Mucosa of stomach (tissue), 1 donor: ENCODE measurements at regions not wholly inside any gene's neighbourhood (a gene's known extent, or its start where the extent isn't known, plus 50 kb on each side); places are given as distances from the start of the nearest gene placed in this dataset.
"Not testable (repeated sequence)": the region's sequence is repeated elsewhere in the genome, so short reads cannot be mapped to it uniquely, and the experiment has no call there.

Experiments
- H3K27me3 ChIP-seq: one replicate; pipeline ENCODE4 v1.7.0; 2013; ENCODE audit warnings: mild to moderate bottlenecking, low read length; ENCODE audit not compliant: control insufficient read depth, insufficient read depth
- H3K36me3 ChIP-seq: one replicate; pipeline ENCODE4 v1.7.0; 2013; ENCODE audit warnings: low read length; ENCODE audit not compliant: control insufficient read depth, insufficient read depth
- H3K4me1 ChIP-seq: one replicate; pipeline ENCODE4 v1.7.0; 2013; ENCODE audit warnings: mild to moderate bottlenecking, low read length; ENCODE audit not compliant: control insufficient read depth, insufficient read depth
- H3K4me3 ChIP-seq: one replicate; pipeline ENCODE4 v1.7.0; 2013; ENCODE audit warnings: low read length
- H3K9ac ChIP-seq: one replicate; pipeline ENCODE4 v1.7.0; 2013; ENCODE audit warnings: mild to moderate bottlenecking, low read length, moderate library complexity
- H3K9me3 ChIP-seq: one replicate; pipeline ENCODE4 v1.7.0; 2013; ENCODE audit warnings: mild to moderate bottlenecking, low read length, moderate library complexity; ENCODE audit not compliant: control insufficient read depth
- donor health status: Pancreatic carcinoma.

GRCh38 chr1:224542783-224543440, 73.2 kb upstream of the CNIH3 start:
- Histone ChIP-seq H3K4me3 (no peak overlapping the region), H3K4me1 (no peaks in the 10 kb centered on the region), H3K9ac (no peak overlapping the region)

GRCh38 chr1:224543453-224543852, 72.7 kb upstream of the CNIH3 start:
- Histone ChIP-seq H3K4me1 (no peaks in the 10 kb centered on the region), H3K27me3 (peaks cover 4% of the 10 kb centered on the region), H3K4me3 (no peak overlapping the region), H3K9me3 (no peaks in the 10 kb centered on the region), H3K36me3 (no peaks in the 10 kb centered on the region), H3K9ac (no peak overlapping the region)

More at GRCh38 chr1:224542783-224543440, 73.2 kb upstream of the CNIH3 start:
- Histone ChIP-seq H3K9me3 (no peaks in the 10 kb centered on the region), H3K36me3 (no peaks in the 10 kb centered on the region), H3K27me3 (peaks cover 4% of the 10 kb centered on the region)

DNA sequence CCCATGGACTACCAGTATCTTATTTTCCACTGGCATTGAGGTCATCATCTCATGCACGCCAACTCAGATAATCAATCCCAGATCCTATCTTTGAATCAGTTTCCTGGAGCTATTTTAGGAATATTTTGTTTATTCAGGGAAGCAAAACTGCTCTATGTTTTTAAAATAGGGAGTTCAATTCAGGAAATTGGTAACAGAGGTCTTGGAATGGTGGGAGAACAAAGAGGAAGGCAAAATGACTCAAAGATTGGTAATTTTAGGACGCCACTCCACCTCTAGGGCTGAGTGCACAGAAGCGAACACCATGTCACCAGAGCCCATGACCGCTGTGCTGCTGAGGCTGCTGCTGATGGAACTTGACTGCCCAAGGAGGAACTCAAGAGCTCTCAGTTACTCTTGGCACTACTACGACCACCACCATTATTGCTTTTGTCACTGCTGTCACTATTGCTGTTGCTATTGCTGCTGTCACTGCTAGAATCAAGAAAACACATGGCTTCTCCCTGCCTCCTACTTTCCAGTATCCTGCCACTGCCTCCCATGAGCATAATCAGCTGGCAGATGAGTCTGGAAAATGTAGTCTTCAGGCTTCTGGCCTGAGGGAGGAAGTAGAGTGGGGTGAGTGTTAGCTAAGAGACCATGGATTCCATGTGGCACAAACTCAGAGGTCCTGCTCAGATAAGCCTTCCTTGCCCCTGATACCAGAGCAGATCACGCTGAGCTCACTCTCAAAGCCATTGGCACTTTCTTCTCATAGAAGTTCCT, 71.6 kb upstream of the CNIH3 start:
- Histone ChIP-seq H3K9ac (no peak overlapping the region), H3K4me3 (no peak overlapping the region), H3K27me3 (peaks cover 4% of the 10 kb centered on the region), H3K9me3 (no peaks in the 10 kb centered on the region), H3K4me1 (no peaks in the 10 kb centered on the region), H3K36me3 (no peaks in the 10 kb centered on the region)

DNA sequence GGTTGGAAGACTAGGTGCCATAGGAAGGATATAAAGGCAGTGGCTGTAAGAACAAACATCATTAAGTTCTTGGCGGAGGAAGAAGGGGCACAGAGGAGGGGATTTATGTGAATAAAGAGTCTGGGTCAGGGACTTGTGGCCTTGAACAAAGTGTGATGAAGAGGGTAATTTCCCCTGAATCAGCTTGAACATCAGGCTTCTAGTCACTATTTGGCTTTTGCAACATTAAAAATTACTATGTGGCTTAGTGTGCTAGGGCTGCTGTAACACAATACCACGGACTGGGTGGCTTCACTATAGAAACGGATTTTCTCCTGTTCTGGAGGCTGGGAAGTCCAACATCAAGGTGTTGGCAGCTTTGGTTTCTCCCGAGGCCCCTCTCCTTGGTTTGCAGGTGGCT, 70.5 kb upstream of the CNIH3 start:
- H3K4me1 ChIP-seq: no peaks in the 10 kb centered on the region
- peaks cover 4% of the 10 kb centered on the region for H3K27me3 ChIP-seq
- no peaks in the 10 kb centered on the region for H3K36me3 ChIP-seq
- no peak overlapping the region for H3K9ac ChIP-seq
- H3K4me3 ChIP-seq: no peak overlapping the region
- H3K9me3 ChIP-seq: no peaks in the 10 kb centered on the region

DNA sequence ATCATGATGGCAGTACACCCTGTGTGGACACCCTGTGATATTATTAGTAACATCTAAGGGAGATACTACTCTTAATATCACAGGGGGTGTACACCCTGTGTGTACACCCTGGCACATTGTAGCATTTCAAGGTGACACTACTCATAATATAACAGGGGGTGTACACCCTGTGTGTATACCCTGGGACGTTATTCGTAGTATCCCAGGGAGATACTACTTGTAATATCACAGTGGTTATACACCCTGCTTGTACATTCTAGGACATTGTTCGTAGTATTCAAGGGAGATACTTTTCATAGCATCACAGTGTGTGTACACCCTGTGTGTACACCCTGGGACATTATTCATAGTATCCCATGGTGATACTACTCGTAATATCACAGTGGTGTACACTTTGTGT, 67.4 kb upstream of the CNIH3 start:
- Histone ChIP-seq H3K4me1 (no peaks in the 10 kb centered on the region), H3K27me3 (peaks cover 4% of the 10 kb centered on the region), H3K36me3 (no peaks in the 10 kb centered on the region), H3K9ac (no peak overlapping the region), H3K4me3 (no peak overlapping the region), H3K9me3 (no peaks in the 10 kb centered on the region)

DNA sequence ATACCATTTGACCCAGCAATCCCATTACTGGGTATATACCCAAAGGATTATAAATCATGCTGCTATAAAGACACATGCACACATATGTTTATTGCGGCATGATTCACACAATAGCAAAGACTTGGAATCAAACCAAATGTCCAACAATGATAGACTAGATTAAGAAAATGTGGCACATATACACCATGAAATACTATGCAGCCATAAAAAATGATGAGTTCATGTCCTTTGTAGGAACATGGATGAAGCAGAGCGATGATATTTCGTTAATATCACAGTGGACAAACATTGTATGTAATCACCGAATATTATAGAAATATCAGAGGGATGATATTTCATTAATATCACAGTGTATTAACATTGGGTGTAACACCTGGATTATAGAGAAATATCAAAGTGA, 64.9 kb upstream of the CNIH3 start:
- not testable (repeated sequence) for H3K4me1 ChIP-seq, H3K9ac ChIP-seq, H3K36me3 ChIP-seq, H3K9me3 ChIP-seq, H3K4me3 ChIP-seq, H3K27me3 ChIP-seq

DNA sequence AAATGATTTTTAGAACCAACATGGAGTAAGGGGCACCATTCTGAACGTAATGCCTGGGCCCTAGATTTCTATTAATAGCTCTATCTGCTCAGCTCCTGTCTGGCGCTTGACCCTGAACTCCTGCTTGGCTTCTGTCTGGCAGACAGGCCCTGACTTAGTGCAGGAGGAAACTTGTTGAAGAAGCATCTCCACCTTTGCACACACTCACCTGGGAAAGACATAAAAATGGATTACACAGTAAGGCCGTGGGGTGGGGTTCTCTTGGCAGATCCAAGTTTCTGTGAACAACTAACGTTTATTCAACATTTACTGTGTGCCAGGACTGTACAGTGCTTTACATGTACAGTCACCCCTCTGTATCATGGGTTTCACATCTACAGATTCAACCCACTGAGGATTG, 62.1 kb upstream of the CNIH3 start:
- Histone ChIP-seq H3K36me3 (no peaks in the 10 kb centered on the region), H3K9me3 (no peaks in the 10 kb centered on the region), H3K9ac (no peak overlapping the region), H3K4me3 (no peak overlapping the region), H3K4me1 (no peaks in the 10 kb centered on the region), H3K27me3 (peaks cover 6% of the 10 kb centered on the region)

DNA sequence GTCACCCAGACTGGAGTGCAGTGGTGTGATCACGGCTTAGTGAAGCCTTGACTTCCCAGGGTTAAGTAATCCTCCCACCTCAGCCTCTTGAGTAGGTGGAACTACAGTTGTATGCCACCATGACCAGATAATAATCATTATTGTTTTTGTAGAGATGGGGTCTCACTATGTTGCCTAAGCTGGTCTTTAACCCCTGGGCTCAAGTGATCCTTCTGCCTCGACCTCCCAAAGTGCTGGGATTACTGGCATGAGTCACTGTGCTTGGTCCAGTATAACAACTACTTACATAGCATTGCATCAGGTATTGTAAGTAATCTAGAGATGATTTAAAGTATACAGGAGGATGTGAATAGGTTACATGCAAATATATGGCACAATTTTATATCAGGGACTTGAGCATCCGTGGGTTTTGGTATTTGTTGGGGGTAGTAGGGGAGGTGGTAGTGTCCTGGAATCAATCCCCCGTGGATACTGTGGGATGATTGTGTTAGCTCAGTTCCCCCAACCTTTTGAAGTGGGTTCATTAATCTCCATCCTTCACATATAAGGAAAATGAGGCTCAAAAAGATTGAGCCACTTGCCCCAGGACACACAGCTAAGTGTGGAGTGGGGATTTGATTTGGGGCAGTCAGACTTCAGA, 61.4 kb upstream of the CNIH3 start:
- Histone ChIP-seq H3K36me3 (no peaks in the 10 kb centered on the region), H3K4me3 (no peak overlapping the region), H3K9me3 (no peaks in the 10 kb centered on the region), H3K9ac (no peak overlapping the region), H3K27me3 (peaks cover 6% of the 10 kb centered on the region), H3K4me1 (no peaks in the 10 kb centered on the region)

- Histone ChIP-seq H3K9ac (no peak overlapping the region), H3K36me3 (no peaks in the 10 kb centered on the region), H3K27me3 (peaks cover 6% of the 10 kb centered on the region), H3K4me3 (no peak overlapping the region), H3K9me3 (no peaks in the 10 kb centered on the region), H3K4me1 (no peaks in the 10 kb centered on the region)
Measured at GRCh38 chr1:224558904-224559303, 57.2 kb upstream of the CNIH3 start.

DNA sequence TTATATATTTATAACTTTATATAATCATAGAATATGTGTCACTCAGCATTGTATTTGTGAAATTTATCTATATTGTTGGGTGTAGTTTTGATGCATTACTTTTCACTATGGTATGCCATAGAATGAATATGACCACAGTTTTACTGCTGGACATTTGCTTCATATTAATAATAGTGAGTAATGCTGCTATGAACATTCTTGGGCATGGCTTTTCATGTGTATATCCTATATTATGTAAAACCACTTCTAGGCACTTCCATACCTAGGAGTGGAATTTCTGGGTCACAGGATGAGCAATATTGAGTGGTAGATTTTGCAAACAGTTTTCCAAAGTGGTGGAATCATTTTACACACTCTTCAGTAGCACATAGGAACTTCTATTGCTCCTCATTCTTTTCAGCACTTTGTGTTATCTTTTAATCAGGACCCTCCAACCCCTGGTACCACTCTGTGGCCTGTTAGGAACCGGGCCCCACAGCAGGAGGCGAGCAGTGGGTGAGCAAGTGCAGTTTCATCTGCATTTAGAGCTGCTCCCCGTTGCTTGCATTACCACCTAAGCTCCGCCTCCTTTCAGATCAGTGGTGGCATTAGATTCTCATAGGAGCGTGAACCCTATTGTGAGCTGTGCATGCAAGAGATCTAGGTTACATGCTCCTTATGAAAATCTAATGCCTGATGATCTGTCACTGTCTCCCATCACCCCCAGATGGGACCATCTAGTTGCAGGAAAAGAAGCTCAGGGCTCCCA, 56.0 kb upstream of the CNIH3 start:
- Histone ChIP-seq H3K9ac (no peak overlapping the region), H3K9me3 (no peaks in the 10 kb centered on the region), H3K27me3 (peaks cover 6% of the 10 kb centered on the region), H3K4me3 (no peak overlapping the region), H3K4me1 (no peaks in the 10 kb centered on the region), H3K36me3 (no peaks in the 10 kb centered on the region)

GRCh38 chr1:224562881-224563280, 53.2 kb upstream of the CNIH3 start:
- H3K4me3 ChIP-seq, H3K9me3 ChIP-seq, H3K9ac ChIP-seq, H3K36me3 ChIP-seq, H3K27me3 ChIP-seq, H3K4me1 ChIP-seq: not testable (repeated sequence)

GRCh38 chr1:224563666-224564065, 52.5 kb upstream of the CNIH3 start:
- Histone ChIP-seq H3K9ac (no peak overlapping the region), H3K4me1 (no peaks in the 10 kb centered on the region), H3K4me3 (no peak overlapping the region), H3K27me3 (no peaks in the 10 kb centered on the region), H3K9me3 (no peaks in the 10 kb centered on the region), H3K36me3 (no peaks in the 10 kb centered on the region)
